HAP-1 (cell line): ENCODE measurements at regions not wholly inside any gene's neighbourhood (a gene's known extent, or its start where the extent isn't known, plus 50 kb on each side); places are given as distances from the start of the nearest gene placed in this dataset.

Source experiments
- DNase-seq, 2 experiments: peaks; one replicate each; pipeline ENCODE4 v3.0.0-alpha.2; 2016 to 2020; ENCODE audit warnings: low spot score in 2 of 2
- H3K27me3 ChIP-seq: fragments of 250-450 bp; sonication (Bioruptor Pico); 2 replicates; pipeline ENCODE4 v1.5.1; 2020; ENCODE audit warnings: low read depth, mild to moderate bottlenecking, moderate library complexity
- H3K36me3 ChIP-seq: fragments of 250-450 bp; sonication (Bioruptor Pico); replicated peaks from 2 replicates; pipeline ENCODE4 v1.5.1; 2020; ENCODE audit warnings: mild to moderate bottlenecking
- H3K4me1 ChIP-seq: fragments of 250-450 bp; sonication (Bioruptor Pico); 2 replicates; pipeline ENCODE4 v1.5.1; 2020; ENCODE audit warnings: mild to moderate bottlenecking
- H3K4me3 ChIP-seq: fragments of 250-450 bp; sonication (Bioruptor Pico); 2 replicates; pipeline ENCODE4 v1.5.1; 2020; ENCODE audit warnings: mild to moderate bottlenecking, moderate library complexity
- H3K9me3 ChIP-seq: fragments of 250-450 bp; sonication (Bioruptor Pico); 2 replicates; pipeline ENCODE4 v1.5.1; 2020; ENCODE audit warnings: mild to moderate bottlenecking, moderate library complexity
- in situ Hi-C: fragments of 300-500 bp; cut with MboI; formaldehyde crosslinking; loops from 3 replicates; pipeline ENCODE4 v1.14.3; 2020; ENCODE audit warnings: low sequenced_read_pairs, inconsistent platforms, mixed read lengths

DNA sequence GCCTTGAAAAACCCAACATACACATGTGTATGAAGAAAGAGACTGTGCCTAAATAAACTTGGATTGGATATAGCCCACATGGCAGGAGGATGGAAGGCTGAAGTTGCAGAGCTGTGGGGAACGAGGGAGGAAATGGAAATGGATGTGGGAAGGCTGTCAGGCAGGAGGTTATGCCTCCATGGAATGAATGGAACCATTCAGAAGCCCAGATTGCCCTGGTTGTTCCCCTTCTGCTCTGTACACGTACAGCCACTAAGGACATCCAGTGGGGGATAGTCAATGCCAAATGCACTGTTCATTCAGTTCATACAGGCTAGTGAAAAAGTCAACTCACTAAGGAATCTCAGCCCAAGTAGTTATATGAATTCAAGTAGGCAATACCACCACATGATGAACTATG, 463.7 kb downstream of the TNS1 start:
- H3K36me3 ChIP-seq: no peaks in the 10 kb centered on the region
- H3K9me3 ChIP-seq: no peaks in the 10 kb centered on the region
- H3K27me3 ChIP-seq: peaks cover 4% of the 10 kb centered on the region
- H3K4me3 ChIP-seq: no peak overlapping the region
- DNase-seq: no peak
- H3K4me1 ChIP-seq: no peaks in the 10 kb centered on the region
- in situ Hi-C loops: no loop called here

DNA sequence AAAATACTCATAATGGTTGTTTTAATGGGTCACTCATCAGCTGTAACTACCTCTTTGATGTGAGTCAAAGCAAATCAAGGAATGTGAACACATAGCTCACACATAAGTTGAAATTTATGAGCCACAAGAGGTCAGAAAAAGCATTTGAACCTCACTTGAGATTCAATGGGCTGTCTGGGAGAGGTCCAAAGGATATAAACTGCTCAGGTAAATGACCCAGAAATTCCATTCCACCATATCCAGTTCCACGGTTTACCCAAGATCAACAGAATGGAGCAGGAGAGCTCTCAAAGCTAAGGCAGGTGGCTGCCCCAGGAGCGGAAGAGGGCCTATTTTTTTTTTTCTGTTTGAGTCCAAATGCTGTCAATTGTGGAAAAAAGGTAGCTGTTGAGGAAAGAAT, 464.1 kb downstream of the TNS1 start:
- Histone ChIP-seq H3K4me3 (no peak overlapping the region), H3K27me3 (peaks cover 8% of the 10 kb centered on the region), H3K4me1 (no peaks in the 10 kb centered on the region), H3K9me3 (no peaks in the 10 kb centered on the region), H3K36me3 (no peaks in the 10 kb centered on the region)
- in situ Hi-C loops: no loop called here
- DNase-seq: no peak

- Histone ChIP-seq H3K4me1 (no peaks in the 10 kb centered on the region), H3K36me3 (no peaks in the 10 kb centered on the region), H3K27me3 (peaks cover 8% of the 10 kb centered on the region), H3K9me3 (no peaks in the 10 kb centered on the region), H3K4me3 (no peak overlapping the region)
- in situ Hi-C loops: no loop called here
- no peak for DNase-seq
Observed at GRCh38 chr2:217535957-217536708, 466.7 kb downstream of the TNS1 start.

DNA sequence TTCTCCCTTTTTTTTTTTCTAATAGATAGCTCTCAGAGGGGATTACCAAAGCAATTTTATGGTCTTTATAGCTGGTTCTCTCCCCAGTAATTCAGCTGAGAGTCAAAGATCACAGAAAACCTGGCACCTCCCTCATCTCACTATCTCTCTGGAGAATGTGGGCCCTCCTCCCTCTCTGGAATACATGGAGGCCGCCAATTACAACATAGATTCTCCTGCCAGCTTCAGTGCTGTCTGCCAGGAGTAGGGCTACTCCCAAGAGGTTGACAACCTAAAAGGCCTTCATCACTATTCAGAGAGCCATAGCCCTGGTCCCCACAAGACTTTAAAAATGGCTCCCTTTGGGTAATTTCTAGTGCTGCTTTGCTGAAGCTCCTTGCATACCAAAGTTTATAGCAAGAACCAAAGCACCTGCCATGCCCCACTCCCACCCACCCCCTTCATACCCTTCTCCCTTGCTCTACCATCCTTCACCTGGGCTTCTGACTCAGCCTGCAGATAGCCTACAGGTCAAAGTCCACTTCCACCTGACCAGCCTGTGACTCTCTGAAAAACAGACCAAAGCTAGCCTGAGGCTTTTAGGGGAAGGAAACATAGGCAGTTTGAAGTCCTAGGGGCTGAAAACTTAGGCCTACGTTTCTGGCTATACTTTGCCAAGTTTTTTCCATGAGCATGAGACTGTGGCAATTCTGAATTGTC, 472.3 kb downstream of the TNS1 start:
- H3K4me3 ChIP-seq: no peak overlapping the region
- no peaks in the 10 kb centered on the region for H3K9me3 ChIP-seq
- no peaks in the 10 kb centered on the region for H3K4me1 ChIP-seq
- DNase-seq: no peak
- H3K36me3 ChIP-seq: no peaks in the 10 kb centered on the region
- in situ Hi-C loops: no loop called here
- H3K27me3 ChIP-seq: peaks cover 10% of the 10 kb centered on the region

DNA sequence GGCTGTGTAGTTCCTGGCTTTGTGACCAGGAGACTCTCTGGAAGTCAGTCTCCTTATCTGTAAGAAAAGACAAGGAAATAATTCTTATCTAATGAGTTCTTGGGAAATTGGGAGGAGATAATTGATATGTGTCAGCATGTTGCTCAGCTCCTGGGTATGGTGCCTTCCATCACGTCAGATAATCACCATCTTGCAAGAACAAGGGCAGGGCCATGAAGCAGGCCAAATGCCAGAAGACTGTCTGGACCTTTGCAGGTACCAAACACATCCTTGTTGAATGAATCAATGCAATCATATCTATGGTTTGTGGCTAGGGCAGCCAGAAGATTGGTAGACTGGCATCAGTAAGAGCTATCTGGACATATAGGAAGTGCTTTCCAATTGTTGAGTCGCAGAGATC, 473.5 kb downstream of the TNS1 start:
- in situ Hi-C loops: no loop called here
- no peak for DNase-seq
- no peaks in the 10 kb centered on the region for H3K36me3 ChIP-seq

GRCh38 chr2:217527590-217528202, 475.1 kb downstream of the TNS1 start:
- Histone ChIP-seq H3K9me3 (no peaks in the 10 kb centered on the region), H3K4me1 (no peaks in the 10 kb centered on the region), H3K27me3 (0 out of 2 replicates have a peak, but pooled peaks cover 5% of the 10 kb centered on the region), H3K36me3 (no peaks in the 10 kb centered on the region), H3K4me3 (no peak overlapping the region)
- in situ Hi-C loops: no loop called here
- no peak for DNase-seq

More for the DNA sequence above, 473.5 kb downstream of the TNS1 start:
- Histone ChIP-seq H3K9me3 (no peaks in the 10 kb centered on the region), H3K4me3 (no peak overlapping the region), H3K4me1 (no peaks in the 10 kb centered on the region), H3K27me3 (peaks cover 8% of the 10 kb centered on the region; the same call in 1 of the 2 replicates)

DNA sequence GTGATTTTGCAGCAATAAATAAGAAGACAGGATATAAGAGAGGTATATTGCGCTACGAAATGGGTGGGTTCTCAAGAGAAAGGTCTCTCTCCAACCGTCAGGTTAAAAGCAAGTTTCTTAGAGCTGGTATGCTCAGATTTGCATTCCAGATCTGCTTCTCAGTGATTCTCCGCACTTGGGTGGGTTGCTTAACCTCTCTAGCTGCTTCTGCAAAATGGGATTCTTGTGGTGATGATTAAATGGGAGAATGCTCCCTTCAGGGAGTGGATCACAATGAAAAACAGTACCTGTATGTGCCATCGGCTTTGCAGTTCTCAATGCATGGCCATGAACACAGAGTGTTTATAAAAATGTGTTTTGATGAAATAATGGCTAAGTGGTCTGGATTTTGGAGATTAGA, 477.7 kb downstream of the TNS1 start:
- H3K4me1 ChIP-seq: peaks cover 2% of the 10 kb centered on the region; the same call in 1 of the 2 replicates
- H3K36me3 ChIP-seq: no peaks in the 10 kb centered on the region
- H3K27me3 ChIP-seq: 0 out of 2 replicates have a peak, but pooled peaks cover 5% of the 10 kb centered on the region
- no peaks in the 10 kb centered on the region for H3K9me3 ChIP-seq
- H3K4me3 ChIP-seq: no peak overlapping the region
- DNase-seq: no peak
- in situ Hi-C loops: no loop called here

DNA sequence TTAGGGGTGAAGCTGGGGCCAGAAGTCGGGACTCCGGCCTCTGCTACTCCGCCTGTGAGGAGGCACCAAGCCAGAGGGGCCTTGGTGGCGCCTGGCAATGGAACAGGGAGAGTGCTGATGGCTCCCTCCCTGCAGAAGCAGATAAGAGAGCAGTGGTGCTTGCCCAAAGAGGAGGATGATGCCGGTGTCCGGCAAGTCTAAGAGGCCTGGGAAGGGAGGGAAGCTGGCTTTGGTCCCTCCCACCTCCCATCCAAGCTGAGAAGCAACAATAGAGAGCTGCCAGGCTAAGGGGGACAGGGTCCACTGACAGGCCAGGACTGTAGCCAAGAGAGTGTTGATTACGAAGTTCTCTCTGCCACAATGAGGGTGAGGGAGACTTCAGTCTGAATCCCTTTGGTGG, 479.5 kb downstream of the TNS1 start:
- in situ Hi-C loops: loop anchor here (25.0 kb wide), 1 partner anchor 1011 kb away; no protein-coding TSS in a partner anchor
- Histone ChIP-seq H3K4me1 (peaks cover 2% of the 10 kb centered on the region; the same call in 1 of the 2 replicates), H3K27me3 (0 out of 2 replicates have a peak, but pooled peaks cover 5% of the 10 kb centered on the region), H3K4me3 (no peak overlapping the region), H3K36me3 (no peaks in the 10 kb centered on the region), H3K9me3 (no peaks in the 10 kb centered on the region)
- no peak for DNase-seq

DNA sequence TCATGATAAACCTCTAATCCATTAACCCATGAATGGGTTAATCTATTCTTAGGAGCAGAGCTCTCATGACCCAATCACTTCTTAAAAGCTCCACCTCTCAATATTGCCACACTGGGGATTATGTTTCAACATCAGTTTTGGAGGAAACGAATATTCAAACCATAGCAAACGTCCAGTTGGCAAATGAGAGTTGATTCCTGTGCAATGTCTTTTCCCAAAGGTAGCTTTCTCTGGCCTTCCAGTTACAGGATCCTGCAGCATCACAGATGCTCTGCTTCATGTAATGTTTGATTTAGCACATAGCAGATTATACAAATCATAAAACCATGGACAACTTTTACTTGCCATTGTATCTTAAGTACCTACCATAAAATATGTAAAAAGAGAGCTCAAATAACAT, 481.0 kb downstream of the TNS1 start:
- peak in 1 of 2 experiments; percentile 4 for DNase-seq
- in situ Hi-C loops: loop anchor here (25.0 kb wide), 1 partner anchor 1010 kb away; no protein-coding TSS in a partner anchor

GRCh38 chr2:217520356-217521010, 482.3 kb downstream of the TNS1 start:
- peaks cover 2% of the 10 kb centered on the region; the same call in 1 of the 2 replicates for H3K4me1 ChIP-seq
- no peak for DNase-seq
- in situ Hi-C loops: loop anchor here (25.0 kb wide), 1 partner anchor 1008 kb away; no protein-coding TSS in a partner anchor
- no peaks in the 10 kb centered on the region for H3K9me3 ChIP-seq
- no peaks in the 10 kb centered on the region for H3K27me3 ChIP-seq
- no peaks in the 10 kb centered on the region for H3K36me3 ChIP-seq
- H3K4me3 ChIP-seq: no peak overlapping the region

More for the DNA sequence above, 481.0 kb downstream of the TNS1 start:
- Histone ChIP-seq H3K4me1 (peaks cover 2% of the 10 kb centered on the region; the same call in 1 of the 2 replicates), H3K9me3 (no peaks in the 10 kb centered on the region), H3K4me3 (no peak overlapping the region), H3K36me3 (no peaks in the 10 kb centered on the region), H3K27me3 (0 out of 2 replicates have a peak, but pooled peaks cover 5% of the 10 kb centered on the region)

- no peaks in the 10 kb centered on the region for H3K27me3 ChIP-seq
- H3K4me3 ChIP-seq: no peak overlapping the region
- peaks cover 2% of the 10 kb centered on the region; the same call in 1 of the 2 replicates for H3K4me1 ChIP-seq
- no peaks in the 10 kb centered on the region for H3K9me3 ChIP-seq
- no peaks in the 10 kb centered on the region for H3K36me3 ChIP-seq
- no peak for DNase-seq
- in situ Hi-C loops: loop anchor here (10.0 to 25.0 kb wide), 2 partner anchors 197 to 1005 kb away; no protein-coding TSS in a partner anchor
Observed at GRCh38 chr2:217517402-217517801, 485.4 kb downstream of the TNS1 start.

- no peaks in the 10 kb centered on the region for H3K27me3 ChIP-seq
- H3K36me3 ChIP-seq: no peaks in the 10 kb centered on the region
- no peaks in the 10 kb centered on the region; the same call in 1 of the 2 replicates for H3K4me1 ChIP-seq
- no peak overlapping the region for H3K4me3 ChIP-seq
- no peaks in the 10 kb centered on the region for H3K9me3 ChIP-seq
- no peak for DNase-seq
- in situ Hi-C loops: loop anchor here (10.0 to 25.0 kb wide), 2 partner anchors 199 to 1003 kb away; no protein-coding TSS in a partner anchor
Observed at GRCh38 chr2:217515615-217516309, 487.0 kb downstream of the TNS1 start.
